HepG2 (cell line): ENCODE measurements at regions not wholly inside any gene's neighbourhood (a gene's known extent, or its start where the extent isn't known, plus 50 kb on each side); places are given as distances from the start of the nearest gene placed in this dataset.

Experiments used
- AGO2 ChIP-seq: fragments of 200-400 bp; formaldehyde crosslinking; optimal IDR thresholded peaks from 2 replicates; pipeline ENCODE3; 2017; ENCODE audit warnings: mild to moderate bottlenecking, low read depth, low read length, moderate library complexity
- GATA4 ChIP-seq: sonication (generic); IDR thresholded peaks from 2 replicates; pipeline ENCODE4 v1.6.1; 2016; ENCODE audit warnings: antibody characterized with exemption, low read depth, borderline replicate concordance
- HMGXB4 ChIP-seq, 2 experiments: sonication (generic) in 1 of 2; formaldehyde crosslinking in 1 of 2; IDR thresholded peaks; 2 replicates each; pipeline versions ENCODE4 v1.4.0 to v1.6.1; 2018 to 2020; ENCODE audit warnings: missing genetic modification reagents in 2 of 2, borderline replicate concordance in 1 of 2, low read depth in 1 of 2, mild to moderate bottlenecking in 1 of 2, missing biosample characterization in 1 of 2
- KMT2B ChIP-seq: IDR thresholded peaks from 2 replicates; pipeline ENCODE4 v1.6.1; 2016; ENCODE audit warnings: missing genetic modification reagents, missing compliant biosample characterization
- POLR2AphosphoS2 ChIP-seq: IDR thresholded peaks from 2 replicates; pipeline ENCODE4 v1.6.1; 2011; ENCODE audit warnings: low read depth, low read length, improper control_type of control experiment
- TAF15 ChIP-seq: fragments of 200-400 bp; formaldehyde crosslinking; IDR thresholded peaks from one replicate; pipeline ENCODE4 v1.6.1; 2018; ENCODE audit warnings: mild to moderate bottlenecking, low read depth, low read length; ENCODE audit not compliant: poor library complexity, severe bottlenecking
- ZBTB2 ChIP-seq: sonication (generic); formaldehyde crosslinking; IDR thresholded peaks from 2 replicates; pipeline ENCODE4 v1.8.0; 2022; ENCODE audit warnings: low read depth, missing genetic modification reagents
- ZFP91 ChIP-seq: sonication (generic); formaldehyde crosslinking; IDR thresholded peaks from 2 replicates; pipeline ENCODE4 v1.9.0; 2022; ENCODE audit warnings: missing genetic modification reagents, mild to moderate bottlenecking, borderline replicate concordance
- ZMAT5 ChIP-seq: sonication (generic); formaldehyde crosslinking; IDR thresholded peaks from 2 replicates; pipeline ENCODE4 v1.5.0; 2020; ENCODE audit warnings: mild to moderate bottlenecking, low read depth, missing genetic modification reagents, borderline replicate concordance
- ZNF207 ChIP-seq: fragments of 450-650 bp; IDR thresholded peaks from 2 replicates; pipeline ENCODE4 v1.6.1; 2016; ENCODE audit warnings: antibody characterized with exemption, borderline replicate concordance
- ZNF280D ChIP-seq: sonication (generic); formaldehyde crosslinking; IDR thresholded peaks from 2 replicates; pipeline ENCODE4 v1.5.1; 2020; ENCODE audit warnings: mild to moderate bottlenecking, missing genetic modification reagents
- ZNF547 ChIP-seq: sonication (generic); formaldehyde crosslinking; IDR thresholded peaks from 2 replicates; pipeline ENCODE4 v1.5.1; 2020; ENCODE audit warnings: mild to moderate bottlenecking, missing genetic modification reagents
- ZNF749 ChIP-seq: sonication (generic); formaldehyde crosslinking; IDR thresholded peaks from 2 replicates; pipeline ENCODE4 v1.8.0; 2022; ENCODE audit warnings: mild to moderate bottlenecking, missing genetic modification reagents, moderate library complexity, borderline replicate concordance
- ZNF772 ChIP-seq: sonication (generic); formaldehyde crosslinking; IDR thresholded peaks from 2 replicates; pipeline ENCODE4 v1.5.0; 2020; ENCODE audit warnings: mild to moderate bottlenecking, missing genetic modification reagents
- ZNF800 ChIP-seq: sonication (generic); formaldehyde crosslinking; IDR thresholded peaks from 2 replicates; pipeline ENCODE4 v1.4.0; 2020; ENCODE audit warnings: missing genetic modification reagents
- ZNF841 ChIP-seq: sonication (generic); formaldehyde crosslinking; IDR thresholded peaks from 2 replicates; pipeline ENCODE4 v1.8.1; 2023; ENCODE audit warnings: missing genetic modification reagents, borderline replicate concordance

- no peak for TF ChIP-seq ZNF772 (CRISPR knock-in tag)
- TF ChIP-seq ZNF207: no peak
- 0 out of 2 replicates have a peak, but pooled peaks have one; percentile 38 for TF ChIP-seq KMT2B (CRISPR knock-in tag)
- no peak for TF ChIP-seq ZMAT5 (CRISPR knock-in tag)
- TF ChIP-seq TAF15: peak; percentile 18
- TF ChIP-seq ZFP91 (CRISPR knock-in tag): peak; percentile 56; the same call in 1 of the 2 replicates
- TF ChIP-seq ZNF280D (CRISPR knock-in tag): no peak
- TF ChIP-seq ZNF841 (CRISPR knock-in tag): 0 out of 2 replicates have a peak, but pooled peaks have one; percentile 25
- no peak for TF ChIP-seq GATA4
- TF ChIP-seq ZBTB2 (CRISPR knock-in tag): peak; percentile 34; the same call in 1 of the 2 replicates
- 0 out of 2 replicates have a peak, but pooled peaks have one; percentile 32 for TF ChIP-seq ZNF749 (CRISPR knock-in tag)
- peak; percentile 51 to 58 for TF ChIP-seq HMGXB4 (CRISPR knock-in tag; IDR thresholded peaks at IDR 0.05; ENCODE audit: borderline replicate concordance in 1 of 2, low read depth in 1 of 2)
- TF ChIP-seq ZNF547 (CRISPR knock-in tag): peak; percentile 76
- TF ChIP-seq POLR2AphosphoS2: 0 out of 2 replicates have a peak, but pooled peaks have one; percentile 20
- peak; percentile 50 for TF ChIP-seq AGO2
- 0 out of 2 replicates have a peak, but pooled peaks have one; percentile 19 for TF ChIP-seq ZNF800 (CRISPR knock-in tag)
Observed at GRCh38 chr14:71320734-71321573, 413.7 kb downstream of the PCNX1 start (continued).
